ENCODE measurements at regions not wholly inside any gene's neighbourhood (a gene's known extent, or its start where the extent isn't known, plus 50 kb on each side); places are given as distances from the start of the nearest gene placed in this dataset.

DNA sequence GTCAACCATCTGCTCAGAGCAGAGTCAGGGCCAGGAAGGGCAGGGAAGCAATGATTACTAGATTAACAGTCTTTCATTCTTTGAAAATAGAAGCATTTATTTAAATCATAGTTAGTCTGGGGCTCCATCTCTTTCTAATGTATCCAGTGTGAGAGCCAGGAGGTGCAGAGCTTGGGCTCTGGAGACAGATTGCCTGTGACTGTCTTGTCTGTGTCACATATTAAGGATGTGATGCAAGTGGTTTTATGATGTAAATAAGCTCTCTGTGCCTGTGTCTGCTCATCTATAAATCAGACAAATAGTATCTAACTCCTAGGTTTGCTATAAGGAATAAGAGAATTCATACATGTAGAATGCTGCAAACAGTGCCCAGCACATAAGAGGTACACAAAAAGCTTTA, 104.9 kb upstream of the TANK start:
- TF ChIP-seq, protein P1, sequence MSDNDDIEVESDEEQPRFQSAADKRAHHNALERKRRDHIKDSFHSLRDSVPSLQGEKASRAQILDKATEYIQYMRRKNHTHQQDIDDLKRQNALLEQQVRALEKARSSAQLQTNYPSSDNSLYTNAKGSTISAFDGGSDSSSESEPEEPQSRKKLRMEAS (IDR thresholded peaks at IDR 0.05): no peak
- TF ChIP-seq FOXM1 (IDR thresholded peaks at IDR 0.05; ENCODE audit: borderline replicate concordance, low read depth) (no peak), EP300 (IDR thresholded peaks at IDR 0.05; ENCODE audit: borderline replicate concordance) (no peak), TCF12 (IDR thresholded peaks at IDR 0.05; ENCODE audit: low read depth) (no peak), TEAD4 (IDR thresholded peaks at IDR 0.05) (no peak), TAF1 (IDR thresholded peaks at IDR 0.05; ENCODE audit: low read depth) (no peak), YY1 (IDR thresholded peaks at IDR 0.05; ENCODE audit: low read depth) (no peak), CEBPB (IDR thresholded peaks at IDR 0.05) (no peak), EGR1 (IDR thresholded peaks at IDR 0.05) (no peak), RAD21 (IDR thresholded peaks at IDR 0.05; ENCODE audit: low read depth) (no peak), ZBTB7A (IDR thresholded peaks at IDR 0.05; ENCODE audit: low read depth) (no peak)
- TF ChIP-seq, protein P2, sequence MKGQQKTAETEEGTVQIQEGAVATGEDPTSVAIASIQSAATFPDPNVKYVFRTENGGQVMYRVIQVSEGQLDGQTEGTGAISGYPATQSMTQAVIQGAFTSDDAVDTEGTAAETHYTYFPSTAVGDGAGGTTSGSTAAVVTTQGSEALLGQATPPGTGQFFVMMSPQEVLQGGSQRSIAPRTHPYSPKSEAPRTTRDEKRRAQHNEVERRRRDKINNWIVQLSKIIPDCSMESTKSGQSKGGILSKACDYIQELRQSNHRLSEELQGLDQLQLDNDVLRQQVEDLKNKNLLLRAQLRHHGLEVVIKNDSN (IDR thresholded peaks at IDR 0.05): no peak
- TF ChIP-seq, protein P3, sequence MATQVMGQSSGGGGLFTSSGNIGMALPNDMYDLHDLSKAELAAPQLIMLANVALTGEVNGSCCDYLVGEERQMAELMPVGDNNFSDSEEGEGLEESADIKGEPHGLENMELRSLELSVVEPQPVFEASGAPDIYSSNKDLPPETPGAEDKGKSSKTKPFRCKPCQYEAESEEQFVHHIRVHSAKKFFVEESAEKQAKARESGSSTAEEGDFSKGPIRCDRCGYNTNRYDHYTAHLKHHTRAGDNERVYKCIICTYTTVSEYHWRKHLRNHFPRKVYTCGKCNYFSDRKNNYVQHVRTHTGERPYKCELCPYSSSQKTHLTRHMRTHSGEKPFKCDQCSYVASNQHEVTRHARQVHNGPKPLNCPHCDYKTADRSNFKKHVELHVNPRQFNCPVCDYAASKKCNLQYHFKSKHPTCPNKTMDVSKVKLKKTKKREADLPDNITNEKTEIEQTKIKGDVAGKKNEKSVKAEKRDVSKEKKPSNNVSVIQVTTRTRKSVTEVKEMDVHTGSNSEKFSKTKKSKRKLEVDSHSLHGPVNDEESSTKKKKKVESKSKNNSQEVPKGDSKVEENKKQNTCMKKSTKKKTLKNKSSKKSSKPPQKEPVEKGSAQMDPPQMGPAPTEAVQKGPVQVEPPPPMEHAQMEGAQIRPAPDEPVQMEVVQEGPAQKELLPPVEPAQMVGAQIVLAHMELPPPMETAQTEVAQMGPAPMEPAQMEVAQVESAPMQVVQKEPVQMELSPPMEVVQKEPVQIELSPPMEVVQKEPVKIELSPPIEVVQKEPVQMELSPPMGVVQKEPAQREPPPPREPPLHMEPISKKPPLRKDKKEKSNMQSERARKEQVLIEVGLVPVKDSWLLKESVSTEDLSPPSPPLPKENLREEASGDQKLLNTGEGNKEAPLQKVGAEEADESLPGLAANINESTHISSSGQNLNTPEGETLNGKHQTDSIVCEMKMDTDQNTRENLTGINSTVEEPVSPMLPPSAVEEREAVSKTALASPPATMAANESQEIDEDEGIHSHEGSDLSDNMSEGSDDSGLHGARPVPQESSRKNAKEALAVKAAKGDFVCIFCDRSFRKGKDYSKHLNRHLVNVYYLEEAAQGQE (IDR thresholded peaks at IDR 0.05; ENCODE audit: low read depth): no peak

Data from Ishikawa (cell line).